HG03095 (cell line): ENCODE measurements at regions not wholly inside any gene's neighbourhood (a gene's known extent, or its start where the extent isn't known, plus 50 kb on each side); places are given as distances from the start of the nearest gene placed in this dataset.

ENCODE experiments used
- ATAC-seq: cut with Tn5 transposase; IDR thresholded peaks from one replicate; pipeline ENCODE4 v1.9.1; 2021; ENCODE audit warnings: moderate library complexity; ENCODE audit not compliant: unreplicated experiment

- no peak for ATAC-seq
Observed at GRCh38 chr18:61989138-61989537, 96.3 kb upstream of the RNF152 start.

DNA sequence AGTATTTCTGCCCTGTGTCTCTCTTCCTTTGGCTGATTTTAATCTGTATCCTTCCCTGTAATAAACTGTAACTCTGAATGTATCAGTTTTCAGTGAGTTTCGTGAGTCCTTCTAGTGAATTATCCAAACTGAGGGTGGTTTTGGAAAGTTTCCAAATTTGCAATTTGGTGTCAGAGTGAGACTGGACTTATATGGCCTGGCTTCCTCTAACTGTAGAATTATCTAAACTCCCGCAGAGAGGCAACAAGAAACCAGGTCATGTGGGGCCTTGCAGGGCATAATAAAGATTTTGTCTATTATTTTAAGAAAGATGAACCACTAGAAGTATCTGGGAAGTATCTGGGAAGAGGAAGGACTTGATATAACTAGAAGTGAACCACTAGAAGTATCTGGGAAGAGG lies 95.3 kb upstream of the RNF152 start:
- ATAC-seq, result no peak

- no peak for ATAC-seq
Observed at GRCh38 chr18:61985681-61986080, 92.9 kb upstream of the RNF152 start.

DNA sequence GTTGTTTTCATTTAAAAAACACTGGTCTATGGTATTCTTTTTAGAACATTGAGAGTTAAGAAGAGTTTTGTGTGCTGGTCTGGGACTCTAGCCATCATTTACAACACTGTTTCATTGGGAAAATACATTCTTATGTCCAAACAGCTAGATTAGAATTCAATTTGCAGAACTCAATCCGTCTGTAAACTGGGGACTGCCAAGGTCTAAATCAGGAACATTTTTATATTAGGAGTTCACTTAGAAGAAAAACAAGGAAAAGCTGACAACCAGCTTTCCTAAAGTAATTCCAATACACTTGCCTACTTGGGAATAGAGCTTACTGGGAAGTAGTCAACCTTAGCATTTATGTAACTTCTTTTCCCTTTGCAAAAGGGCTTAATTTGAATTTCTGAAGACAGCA lies 91.5 kb upstream of the RNF152 start:
- no peak for ATAC-seq

DNA sequence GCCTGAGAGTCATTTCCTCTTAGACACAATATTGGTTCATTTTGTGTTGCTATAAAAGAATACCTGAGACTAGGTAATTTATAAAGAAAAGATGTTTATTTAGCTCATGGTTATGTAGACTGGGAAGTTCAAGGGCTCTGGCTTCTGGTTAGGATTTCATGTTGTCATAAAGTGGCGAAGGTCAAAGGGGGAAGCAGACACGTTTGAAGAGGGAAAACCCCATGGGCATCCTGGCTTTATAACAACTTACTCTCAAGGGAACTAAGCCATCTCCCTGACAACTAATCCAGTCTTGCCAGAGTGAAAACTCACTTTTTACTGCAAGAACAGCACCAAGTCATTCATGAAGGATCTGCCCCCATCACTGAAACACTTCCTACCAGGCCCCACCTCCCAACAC lies 89.7 kb upstream of the RNF152 start:
- no peak for ATAC-seq

DNA sequence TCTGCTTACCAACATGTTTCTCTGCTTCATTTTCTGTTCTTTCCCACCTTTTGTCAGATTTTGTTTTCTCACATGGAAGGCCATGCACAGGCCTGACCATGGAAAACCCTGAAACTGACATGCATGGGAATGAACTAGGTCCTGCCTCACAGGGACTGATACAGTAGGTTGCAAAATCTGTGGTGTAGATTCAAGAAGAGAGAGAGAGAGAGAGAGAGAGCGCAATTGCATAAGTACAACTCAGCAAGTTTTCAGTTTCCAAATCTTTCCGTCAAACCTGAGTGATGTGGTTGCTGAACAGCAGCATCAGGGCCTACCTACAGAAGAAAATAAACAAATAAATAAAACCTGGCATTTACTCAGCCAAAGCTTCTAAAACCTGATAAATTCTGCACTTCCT lies 87.5 kb upstream of the RNF152 start:
- no peak for ATAC-seq

- no peak for ATAC-seq
Observed at GRCh38 chr18:61975526-61976326, 82.9 kb upstream of the RNF152 start.

DNA sequence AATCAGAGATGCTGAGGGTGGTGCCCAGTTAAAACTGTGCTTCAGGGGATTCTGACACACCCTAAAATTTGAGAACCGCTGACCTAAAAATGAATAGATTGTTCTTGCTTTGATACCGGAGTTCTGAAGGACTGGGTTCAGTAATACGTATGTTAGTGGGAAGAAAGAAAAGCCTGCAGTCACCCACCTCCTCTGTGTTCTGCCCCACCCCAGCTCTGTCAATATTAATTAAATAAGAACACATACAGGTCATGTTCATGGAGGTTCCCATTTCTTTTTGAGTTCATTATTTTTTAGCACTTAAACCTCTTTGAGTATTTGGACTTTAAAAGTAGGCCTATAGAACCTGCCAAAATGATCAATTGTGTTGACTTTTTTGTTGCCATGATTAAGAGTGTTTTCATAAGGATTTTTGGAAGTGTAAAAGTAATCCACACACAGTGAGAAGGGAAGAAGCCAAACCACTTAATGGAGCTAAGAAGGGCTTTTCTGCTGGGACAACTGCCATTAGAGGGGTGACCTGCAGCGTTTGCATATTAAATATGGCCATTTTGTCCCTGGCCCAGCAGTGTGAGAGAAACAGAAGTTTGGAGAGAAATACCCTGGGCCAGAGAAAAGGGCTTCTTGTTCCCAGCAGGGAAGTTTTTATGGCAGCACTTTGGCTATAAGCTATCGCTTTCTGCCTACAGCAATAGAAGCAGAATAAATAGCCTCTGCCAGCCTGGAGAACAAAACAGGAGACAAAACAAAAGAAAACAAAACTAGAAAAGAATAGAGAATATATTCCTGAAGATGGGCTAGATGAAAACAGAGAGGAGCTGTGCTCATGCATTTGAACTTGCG lies 80.7 kb upstream of the RNF152 start:
- ATAC-seq, result no peak

- peak; percentile 84 for ATAC-seq
Observed at GRCh38 chr18:61972389-61973264, 79.8 kb upstream of the RNF152 start.

- no peak for ATAC-seq
Observed at GRCh38 chr18:61967252-61967891, 74.6 kb upstream of the RNF152 start.

DNA sequence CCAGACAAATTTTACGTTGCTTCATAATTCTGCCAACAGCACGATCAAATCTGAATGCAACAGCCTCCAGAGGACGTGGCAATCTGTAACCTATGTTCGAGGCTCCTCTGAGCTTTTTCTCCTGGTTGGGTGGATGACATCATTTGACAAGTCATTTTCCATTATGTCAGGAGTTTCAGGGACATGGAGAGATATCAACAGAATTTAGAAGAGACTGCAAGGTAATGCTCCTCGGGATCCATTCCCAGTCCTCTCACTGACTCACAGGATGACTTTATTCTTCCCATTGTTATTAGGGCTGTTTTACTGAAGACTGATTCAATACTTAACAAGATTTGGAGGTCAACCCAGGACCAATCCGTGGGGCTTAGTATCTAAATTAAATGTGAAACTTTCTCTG lies 72.5 kb upstream of the RNF152 start:
- ATAC-seq, result no peak

DNA sequence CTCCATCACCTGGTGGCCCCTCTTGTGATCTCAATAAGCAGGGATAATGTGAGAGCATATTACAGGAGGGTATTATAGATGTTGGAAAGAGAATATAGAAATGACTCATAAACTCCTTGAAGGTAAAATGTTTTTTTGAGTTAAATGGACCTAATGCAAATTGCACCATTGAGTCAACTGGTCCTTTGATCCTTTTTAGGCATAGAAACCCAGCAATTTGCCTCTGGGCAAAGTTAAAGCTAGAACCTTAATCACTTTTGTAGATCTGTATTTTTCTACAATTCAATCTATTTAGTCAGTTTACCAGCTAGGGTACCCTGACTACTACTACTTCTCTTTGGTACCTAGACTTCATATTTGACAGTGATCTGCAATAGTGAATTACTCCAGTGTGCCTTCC lies 71.8 kb upstream of the RNF152 start:
- no peak for ATAC-seq

GRCh38 chr18:61963705-61964104 lies 70.9 kb upstream of the RNF152 start:
- no peak for ATAC-seq

DNA sequence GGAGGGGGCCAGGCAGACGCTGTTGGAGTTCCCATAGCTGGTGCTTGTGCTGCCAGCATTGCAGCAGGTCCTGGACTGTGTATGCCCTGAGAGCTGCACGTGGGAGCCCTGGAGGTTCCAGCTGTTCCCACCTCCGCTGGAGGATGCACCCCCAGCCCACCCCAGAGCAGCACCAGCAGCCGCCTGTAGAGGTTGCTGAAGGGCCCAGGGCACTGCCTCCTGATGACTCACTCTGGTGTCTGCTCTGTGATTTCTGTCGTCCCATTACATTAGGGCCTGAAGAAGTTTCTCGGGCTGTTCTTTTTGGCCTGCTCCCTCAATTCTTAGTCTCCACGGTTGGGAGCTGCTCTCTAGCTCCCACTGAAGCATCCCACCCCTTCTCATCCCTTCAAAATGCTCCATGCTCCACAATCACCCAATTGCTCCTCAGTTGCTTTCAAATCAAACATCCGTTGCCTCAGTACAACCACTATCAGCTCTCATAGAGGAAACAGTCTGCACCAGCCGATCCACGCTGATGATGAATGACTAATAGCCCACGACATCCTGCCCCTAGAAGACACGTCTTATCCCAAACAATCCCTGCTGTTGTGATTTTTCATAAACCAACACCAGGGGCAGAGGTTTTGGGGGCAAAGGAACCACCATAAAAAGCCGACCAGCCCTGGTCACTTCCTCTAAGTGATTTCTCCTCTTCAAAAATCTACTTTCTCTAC lies 65.2 kb upstream of the RNF152 start:
- no peak for ATAC-seq

DNA sequence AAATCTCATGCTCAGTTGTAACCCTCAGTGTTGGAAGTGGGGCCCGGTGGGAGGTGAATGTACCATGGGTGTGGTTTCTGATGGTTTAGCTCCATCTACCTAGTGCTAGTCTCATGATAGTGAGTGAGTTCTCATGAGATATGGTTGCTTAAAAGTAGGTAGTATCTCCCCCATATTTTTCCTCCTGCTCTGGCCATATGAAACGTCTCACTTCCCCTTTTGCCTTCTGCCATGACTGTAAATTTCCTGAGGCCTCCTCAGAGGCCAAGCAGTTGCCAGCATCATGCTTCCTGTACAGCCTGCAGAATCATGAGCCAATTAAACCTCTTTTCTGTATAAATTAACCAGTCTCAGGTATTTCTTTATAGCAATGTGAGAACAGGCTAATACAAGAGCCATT lies 62.8 kb upstream of the RNF152 start:
- peak; percentile 37 for ATAC-seq

GRCh38 chr18:61954096-61954746 lies 61.4 kb upstream of the RNF152 start:
- ATAC-seq, result no peak

GRCh38 chr18:61953641-61954040 lies 60.8 kb upstream of the RNF152 start:
- ATAC-seq, result no peak

GRCh38 chr18:61953161-61953560 lies 60.4 kb upstream of the RNF152 start:
- ATAC-seq, result no peak

DNA sequence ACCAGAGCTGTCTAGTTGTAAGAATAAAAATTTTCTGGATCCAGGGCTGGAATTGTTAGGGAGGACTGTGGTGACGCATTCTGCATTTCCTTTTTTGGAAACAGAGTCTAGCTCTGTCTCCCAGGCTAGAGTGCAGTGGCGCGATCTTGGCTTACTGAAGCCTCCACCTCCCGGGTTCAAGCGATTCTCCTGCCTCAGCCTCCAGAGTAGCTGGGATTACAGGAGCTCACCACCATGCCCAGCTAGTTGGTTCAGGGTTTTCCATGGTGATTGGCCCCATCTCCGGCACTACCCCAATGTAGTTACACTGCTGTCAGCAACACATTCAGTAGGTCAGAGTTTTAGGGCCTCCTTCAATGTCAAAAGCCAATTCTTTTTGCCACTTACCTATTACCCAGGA lies 58.6 kb upstream of the RNF152 start:
- no peak for ATAC-seq

- ATAC-seq, result no peak
Observed at GRCh38 chr18:61950371-61950770, 57.6 kb upstream of the RNF152 start.
